ENCODE measurements at regions not wholly inside any gene's neighbourhood (a gene's known extent, or its start where the extent isn't known, plus 50 kb on each side); places are given as distances from the start of the nearest gene placed in this dataset.

- no peaks in the 10 kb centered on the region for H3K9me3 ChIP-seq (ENCODE audit: control insufficient read depth, insufficient read depth, low read length)
- no peaks in the 10 kb centered on the region for H3K27me3 ChIP-seq (ENCODE audit: control insufficient read depth, insufficient read depth, low read length)
- H3K27ac ChIP-seq (ENCODE audit: low read depth, low read length) = no peak overlapping the region
- no peak for DNase-seq (ENCODE audit: low read depth, low spot score)
- POLR2A ChIA-PET = no interaction called here
- CTCF ChIA-PET = no interaction called here
- no peak overlapping the region for H3K4me3 ChIP-seq (ENCODE audit: low read depth, low read length)
- no peak for TF ChIP-seq CTCF (IDR thresholded peaks at IDR 0.05; ENCODE audit: low read depth, low read length)
Observed at GRCh38 chr9:90085633-90086032, 480.8 kb downstream of the GADD45G start.

- Histone ChIP-seq H3K27ac (ENCODE audit: low read depth, low read length) (no peak overlapping the region), H3K4me3 (ENCODE audit: low read depth, low read length) (no peak overlapping the region), H3K27me3 (ENCODE audit: control insufficient read depth, insufficient read depth, low read length) (no peaks in the 10 kb centered on the region), H3K9me3 (ENCODE audit: control insufficient read depth, insufficient read depth, low read length) (no peaks in the 10 kb centered on the region)
- no peak for DNase-seq (ENCODE audit: low read depth, low spot score)
- POLR2A ChIA-PET = no interaction called here
- CTCF ChIA-PET = no interaction called here
- TF ChIP-seq CTCF (IDR thresholded peaks at IDR 0.05; ENCODE audit: low read depth, low read length) = no peak
Observed at GRCh38 chr9:90086101-90086511, 481.3 kb downstream of the GADD45G start.

GRCh38 chr9:90088434-90088833 lies 483.6 kb downstream of the GADD45G start:
- Histone ChIP-seq H3K9me3 (ENCODE audit: control insufficient read depth, insufficient read depth, low read length) (no peaks in the 10 kb centered on the region), H3K27me3 (ENCODE audit: control insufficient read depth, insufficient read depth, low read length) (no peaks in the 10 kb centered on the region), H3K27ac (ENCODE audit: low read depth, low read length) (no peak overlapping the region), H3K4me3 (ENCODE audit: low read depth, low read length) (no peak overlapping the region)
- ChIA-PET POLR2A (no interaction called here), CTCF (no interaction called here)
- no peak for DNase-seq (ENCODE audit: low read depth, low spot score)
- no peak for TF ChIP-seq CTCF (IDR thresholded peaks at IDR 0.05; ENCODE audit: low read depth, low read length)

- TF ChIP-seq CTCF (IDR thresholded peaks at IDR 0.05; ENCODE audit: low read depth, low read length) = no peak
- no peak overlapping the region for H3K4me3 ChIP-seq (ENCODE audit: low read depth, low read length)
- H3K27me3 ChIP-seq (ENCODE audit: control insufficient read depth, insufficient read depth, low read length) = no peaks in the 10 kb centered on the region
- H3K9me3 ChIP-seq (ENCODE audit: control insufficient read depth, insufficient read depth, low read length) = no peaks in the 10 kb centered on the region
- ChIA-PET POLR2A (no interaction called here), CTCF (no interaction called here)
- no peak for DNase-seq (ENCODE audit: low read depth, low spot score)
- no peak overlapping the region for H3K27ac ChIP-seq (ENCODE audit: low read depth, low read length)
Observed at GRCh38 chr9:90088856-90089255, 484.0 kb downstream of the GADD45G start.

GRCh38 chr9:90090997-90091396 lies 486.2 kb downstream of the GADD45G start:
- DNase-seq (ENCODE audit: low read depth, low spot score) = no peak
- ChIA-PET POLR2A (no interaction called here), CTCF (no interaction called here)
- Histone ChIP-seq H3K27ac (ENCODE audit: low read depth, low read length) (no peak overlapping the region), H3K4me3 (ENCODE audit: low read depth, low read length) (no peak overlapping the region), H3K9me3 (ENCODE audit: control insufficient read depth, insufficient read depth, low read length) (no peaks in the 10 kb centered on the region), H3K27me3 (ENCODE audit: control insufficient read depth, insufficient read depth, low read length) (peaks cover 4% of the 10 kb centered on the region)
- TF ChIP-seq CTCF (IDR thresholded peaks at IDR 0.05; ENCODE audit: low read depth, low read length) = no peak

Measured in AG04450 (cell line).